COLO668 (cell line): ENCODE measurements at regions not wholly inside any gene's neighbourhood (a gene's known extent, or its start where the extent isn't known, plus 50 kb on each side); places are given as distances from the start of the nearest gene placed in this dataset.
A peak's percentile ranks its signal among the peaks of the same experiment; 100 is the strongest.

ENCODE experiments used
- DNase-seq: peaks from one replicate; lab custom pipeline; 2025; ENCODE audit not compliant: unreplicated experiment; lab: John Stamatoyannopoulos, UW

GRCh38 chr9:107163370-107163769 lies 119.7 kb upstream of the RAD23B start:
- DNase-seq: no peak

- DNase-seq: no peak
These were observed 113.3 kb upstream of the RAD23B start for GRCh38 chr9:107169796-107170195.

- no peak for DNase-seq
These were observed 112.3 kb upstream of the RAD23B start for GRCh38 chr9:107170801-107171200.

- DNase-seq: peak; percentile 83
These were observed 110.7 kb upstream of the RAD23B start for GRCh38 chr9:107172160-107172978.

- no peak for DNase-seq
These were observed 110.1 kb upstream of the RAD23B start for GRCh38 chr9:107172979-107173347.

GRCh38 chr9:107173422-107174180 lies 109.5 kb upstream of the RAD23B start:
- no peak for DNase-seq

GRCh38 chr9:107174441-107174840 lies 108.6 kb upstream of the RAD23B start:
- DNase-seq: no peak

- DNase-seq: no peak
These were observed 108.0 kb upstream of the RAD23B start for GRCh38 chr9:107175041-107175440.

GRCh38 chr9:107175816-107176435 lies 107.2 kb upstream of the RAD23B start:
- DNase-seq: no peak

- no peak for DNase-seq
These were observed 106.5 kb upstream of the RAD23B start for GRCh38 chr9:107176436-107177151.

GRCh38 chr9:107177243-107177839 lies 105.7 kb upstream of the RAD23B start:
- DNase-seq: no peak

GRCh38 chr9:107177857-107178256 lies 105.2 kb upstream of the RAD23B start:
- DNase-seq: no peak

- no peak for DNase-seq
These were observed 104.8 kb upstream of the RAD23B start for GRCh38 chr9:107178293-107178692.

- no peak for DNase-seq
These were observed 102.9 kb upstream of the RAD23B start for GRCh38 chr9:107180206-107180605.

- DNase-seq: no peak
These were observed 99.9 kb upstream of the RAD23B start for GRCh38 chr9:107183176-107183575.

- no peak for DNase-seq
These were observed 94.7 kb upstream of the RAD23B start for GRCh38 chr9:107188376-107188775.

GRCh38 chr9:107190061-107190935 lies 92.8 kb upstream of the RAD23B start:
- DNase-seq: no peak

- DNase-seq: no peak
These were observed 92.2 kb upstream of the RAD23B start for GRCh38 chr9:107190936-107191290.

GRCh38 chr9:107193251-107193650 lies 89.8 kb upstream of the RAD23B start:
- DNase-seq: no peak

GRCh38 chr9:107198718-107199117 lies 84.4 kb upstream of the RAD23B start:
- no peak for DNase-seq
